GM23338 (cell line): ENCODE measurements at regions not wholly inside any gene's neighbourhood (a gene's known extent, or its start where the extent isn't known, plus 50 kb on each side); places are given as distances from the start of the nearest gene placed in this dataset.
"Not testable (repeated sequence)": the region's sequence is repeated elsewhere in the genome, so short reads cannot be mapped to it uniquely, and the experiment has no call there.

Experiments used
- CREB1 ChIP-seq: fragments of 250-450 bp; sonication (Bioruptor Pico); IDR thresholded peaks from 2 replicates; pipeline ENCODE4 v1.5.0; 2020; ENCODE audit warnings: low read depth, mild to moderate bottlenecking, moderate library complexity
- CTCF ChIP-seq, 2 experiments: fragments of 200-600 bp in 1 of 2; sonication (generic) in 1 of 2; conservative IDR thresholded peaks; 2 replicates each; pipeline versions ENCODE4 v1.5.1 to v1.6.1; 2016 to 2017; ENCODE audit warnings: antibody characterized with exemption in 2 of 2, low read depth in 2 of 2, mild to moderate bottlenecking in 2 of 2, moderate library complexity in 1 of 2
- EZH2 ChIP-seq: fragments of 200-600 bp; sonication (generic); IDR thresholded peaks from one replicate; pipeline ENCODE4 v1.8.0; 2017; ENCODE audit warnings: antibody characterized with exemption, mild to moderate bottlenecking, low read depth; ENCODE audit not compliant: unreplicated experiment
- EZH2phosphoT487 ChIP-seq: fragments of 200-600 bp; sonication (generic); IDR thresholded peaks from one replicate; pipeline ENCODE4 v1.8.1; 2018; ENCODE audit warnings: antibody characterized with exemption; ENCODE audit not compliant: unreplicated experiment
- JUNB ChIP-seq: IDR thresholded peaks from one replicate; pipeline ENCODE4 v1.6.1; 2016; ENCODE audit warnings: antibody characterized with exemption; ENCODE audit not compliant: unreplicated experiment
- POLR2AphosphoS5 ChIP-seq: IDR thresholded peaks from 2 replicates; pipeline ENCODE4 v1.6.1; 2016; ENCODE audit warnings: antibody characterized with exemption, low read depth
- REST ChIP-seq: IDR thresholded peaks from one replicate; pipeline ENCODE4 v1.6.1; 2018; ENCODE audit warnings: antibody characterized with exemption; ENCODE audit not compliant: unreplicated experiment
- ZNF331 ChIP-seq: fragments of 250-450 bp; sonication (Bioruptor Pico); IDR thresholded peaks from 2 replicates; pipeline ENCODE4 v1.5.0; 2020; ENCODE audit warnings: low read depth, mild to moderate bottlenecking, moderate library complexity

- TF ChIP-seq CTCF (conservative IDR thresholded peaks at IDR 0.05; ENCODE audit: low read depth in 2 of 2); EZH2phosphoT487; POLR2AphosphoS5; EZH2; REST; CREB1 (CRISPR knock-in tag); JUNB; ZNF331 (CRISPR knock-in tag): not testable (repeated sequence)
These were observed 72.2 kb downstream of the CDRT15L2 start for GRCh38 chr17:20651736-20652135.
